ENCODE measurements at regions not wholly inside any gene's neighbourhood (a gene's known extent, or its start where the extent isn't known, plus 50 kb on each side); places are given as distances from the start of the nearest gene placed in this dataset.

DNA sequence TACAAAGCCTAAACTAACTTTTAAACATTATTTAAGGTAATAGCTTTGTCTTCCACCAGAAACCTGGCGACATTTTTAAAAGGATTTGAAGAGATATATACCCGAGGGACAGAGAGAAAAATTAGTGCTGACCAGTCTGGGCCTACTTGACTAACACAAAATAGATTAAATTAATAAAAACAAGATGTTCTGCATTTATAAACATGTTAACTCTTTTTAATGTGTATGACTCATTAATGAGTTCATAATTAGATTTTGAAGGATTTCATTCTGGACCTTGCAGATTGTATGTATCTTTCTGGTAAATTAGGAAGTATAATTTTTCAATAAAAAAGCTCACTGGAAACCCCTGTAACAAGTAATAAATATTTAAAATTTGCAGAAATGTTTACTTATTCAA lies 459.1 kb upstream of the CDH9 start:
- TF ChIP-seq CTCF (IDR thresholded peaks at IDR 0.05), result no peak
- TF ChIP-seq ZFX (IDR thresholded peaks at IDR 0.05; ENCODE audit: borderline replicate concordance), result no peak
